Hindlimb muscle (tissue), 1 donor: ENCODE measurements at regions not wholly inside any gene's neighbourhood (a gene's known extent, or its start where the extent isn't known, plus 50 kb on each side); places are given as distances from the start of the nearest gene placed in this dataset.

Experiments
- DNase-seq: peaks from one replicate; pipeline ENCODE4 v3.0.0-alpha.2; 2013

GRCh38 chr21:16851054-16851453, 661.8 kb upstream of the CXADR start:
- DNase-seq = no peak

- no peak for DNase-seq
These were observed 657.6 kb upstream of the CXADR start for GRCh38 chr21:16855164-16855667.

GRCh38 chr21:16863362-16863905, 649.4 kb upstream of the CXADR start:
- DNase-seq = no peak

- DNase-seq = no peak
These were observed 648.9 kb upstream of the CXADR start for GRCh38 chr21:16863908-16864307.

- no peak for DNase-seq
These were observed 647.2 kb upstream of the CXADR start for GRCh38 chr21:16865632-16866031.

GRCh38 chr21:16866851-16867250, 646.0 kb upstream of the CXADR start:
- DNase-seq = no peak

GRCh38 chr21:16870103-16870502, 642.7 kb upstream of the CXADR start:
- no peak for DNase-seq

- no peak for DNase-seq
These were observed 640.2 kb upstream of the CXADR start for GRCh38 chr21:16872616-16873015.

GRCh38 chr21:16873176-16873575, 639.7 kb upstream of the CXADR start:
- no peak for DNase-seq

GRCh38 chr21:16873596-16873995, 639.2 kb upstream of the CXADR start:
- DNase-seq = no peak

GRCh38 chr21:16879479-16879878, 633.4 kb upstream of the CXADR start:
- no peak for DNase-seq

- DNase-seq = no peak
These were observed 621.0 kb upstream of the CXADR start for GRCh38 chr21:16891821-16892220.

GRCh38 chr21:16900685-16901084, 612.2 kb upstream of the CXADR start:
- DNase-seq = no peak

- no peak for DNase-seq
These were observed 604.8 kb upstream of the CXADR start for GRCh38 chr21:16908077-16908476.

- no peak for DNase-seq
These were observed 602.2 kb upstream of the CXADR start for GRCh38 chr21:16910435-16911165.

GRCh38 chr21:16911166-16911607, 601.7 kb upstream of the CXADR start:
- no peak for DNase-seq

GRCh38 chr21:16912075-16912474, 600.8 kb upstream of the CXADR start:
- no peak for DNase-seq

GRCh38 chr21:16913010-16913409, 599.8 kb upstream of the CXADR start:
- DNase-seq = no peak

- no peak for DNase-seq
These were observed 584.4 kb upstream of the CXADR start for GRCh38 chr21:16928439-16928838.

GRCh38 chr21:16932314-16932713, 580.5 kb upstream of the CXADR start:
- DNase-seq = no peak

GRCh38 chr21:16942703-16943102, 570.1 kb upstream of the CXADR start:
- no peak for DNase-seq

- DNase-seq = no peak
These were observed 569.6 kb upstream of the CXADR start for GRCh38 chr21:16943231-16943630.

- no peak for DNase-seq
These were observed 567.3 kb upstream of the CXADR start for GRCh38 chr21:16945580-16945979.

GRCh38 chr21:16956824-16957223, 556.0 kb upstream of the CXADR start:
- DNase-seq = no peak
